ENCODE measurements at regions not wholly inside any gene's neighbourhood (a gene's known extent, or its start where the extent isn't known, plus 50 kb on each side); places are given as distances from the start of the nearest gene placed in this dataset.

GRCh38 chr2:35416391-35417140 is 939.0 kb upstream of the CRIM1 start:
- TF ChIP-seq, protein P1, sequence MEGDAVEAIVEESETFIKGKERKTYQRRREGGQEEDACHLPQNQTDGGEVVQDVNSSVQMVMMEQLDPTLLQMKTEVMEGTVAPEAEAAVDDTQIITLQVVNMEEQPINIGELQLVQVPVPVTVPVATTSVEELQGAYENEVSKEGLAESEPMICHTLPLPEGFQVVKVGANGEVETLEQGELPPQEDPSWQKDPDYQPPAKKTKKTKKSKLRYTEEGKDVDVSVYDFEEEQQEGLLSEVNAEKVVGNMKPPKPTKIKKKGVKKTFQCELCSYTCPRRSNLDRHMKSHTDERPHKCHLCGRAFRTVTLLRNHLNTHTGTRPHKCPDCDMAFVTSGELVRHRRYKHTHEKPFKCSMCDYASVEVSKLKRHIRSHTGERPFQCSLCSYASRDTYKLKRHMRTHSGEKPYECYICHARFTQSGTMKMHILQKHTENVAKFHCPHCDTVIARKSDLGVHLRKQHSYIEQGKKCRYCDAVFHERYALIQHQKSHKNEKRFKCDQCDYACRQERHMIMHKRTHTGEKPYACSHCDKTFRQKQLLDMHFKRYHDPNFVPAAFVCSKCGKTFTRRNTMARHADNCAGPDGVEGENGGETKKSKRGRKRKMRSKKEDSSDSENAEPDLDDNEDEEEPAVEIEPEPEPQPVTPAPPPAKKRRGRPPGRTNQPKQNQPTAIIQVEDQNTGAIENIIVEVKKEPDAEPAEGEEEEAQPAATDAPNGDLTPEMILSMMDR (IDR thresholded peaks at IDR 0.05; ENCODE audit: poor library complexity, severe bottlenecking), result no peak
- no peak for TF ChIP-seq POLR2AphosphoS5 (IDR thresholded peaks at IDR 0.05)
- no peak for TF ChIP-seq EP300 (conservative IDR thresholded peaks at IDR 0.05; ENCODE audit: poor library complexity, severe bottlenecking)
